GM23248 (cell line): ENCODE measurements at regions not wholly inside any gene's neighbourhood (a gene's known extent, or its start where the extent isn't known, plus 50 kb on each side); places are given as distances from the start of the nearest gene placed in this dataset.

Source experiments
- DNase-seq: peaks from one replicate; pipeline ENCODE4 v3.0.0-alpha.2; 2015
- H2AFZ ChIP-seq: fragments of 200-600 bp; sonication (generic); 2 replicates; pipeline ENCODE4 v1.6.1; 2016; ENCODE audit warnings: antibody characterized with exemption
- H3F3A ChIP-seq: fragments of 200-600 bp; sonication (generic); 2 replicates; pipeline ENCODE4 v1.6.1; 2016; ENCODE audit warnings: mild to moderate bottlenecking, antibody characterized with exemption, mixed run types; ENCODE audit not compliant: insufficient read depth
- H3K27ac ChIP-seq: fragments of 200-600 bp; sonication (generic); 2 replicates; pipeline ENCODE4 v1.5.1; 2016; ENCODE audit warnings: mild to moderate bottlenecking
- H3K27me3 ChIP-seq: fragments of 200-600 bp; sonication (generic); replicated peaks from 2 replicates; pipeline ENCODE4 v1.6.1; 2016; ENCODE audit warnings: mild to moderate bottlenecking; ENCODE audit not compliant: insufficient read depth
- H3K36me3 ChIP-seq: fragments of 200-600 bp; sonication (generic); 2 replicates; pipeline ENCODE4 v1.6.1; 2016; ENCODE audit warnings: low read depth, mild to moderate bottlenecking
- H3K4me1 ChIP-seq: fragments of 200-600 bp; sonication (generic); 2 replicates; pipeline ENCODE4 v1.6.1; 2016; ENCODE audit warnings: mild to moderate bottlenecking; ENCODE audit not compliant: insufficient read depth
- H3K4me2 ChIP-seq: fragments of 200-600 bp; sonication (generic); one replicate; pipeline ENCODE4 v1.6.1; 2016; ENCODE audit warnings: mild to moderate bottlenecking; ENCODE audit not compliant: unreplicated experiment
- H3K4me3 ChIP-seq: fragments of 200-600 bp; sonication (generic); 2 replicates; pipeline ENCODE4 v1.5.1; 2016; ENCODE audit warnings: mild to moderate bottlenecking
- H3K79me2 ChIP-seq: fragments of 200-600 bp; sonication (generic); 2 replicates; pipeline ENCODE4 v1.6.1; 2016; ENCODE audit warnings: mild to moderate bottlenecking; ENCODE audit not compliant: insufficient read depth
- H3K9ac ChIP-seq: fragments of 200-600 bp; sonication (generic); 2 replicates; pipeline ENCODE4 v1.6.1; 2016; ENCODE audit warnings: mild to moderate bottlenecking
- H3K9me2 ChIP-seq: fragments of 200-600 bp; sonication (generic); 2 replicates; pipeline ENCODE4 v1.6.1; 2016; ENCODE audit warnings: mixed run types, mild to moderate bottlenecking, moderate library complexity; ENCODE audit not compliant: insufficient read depth
- H3K9me3 ChIP-seq: fragments of 200-600 bp; sonication (generic); one replicate; pipeline ENCODE4 v1.6.1; 2017; ENCODE audit warnings: low read depth
- H4K20me1 ChIP-seq: fragments of 200-600 bp; sonication (generic); 2 replicates; pipeline ENCODE4 v1.6.0; 2016; ENCODE audit not compliant: insufficient read depth
- EZH2 ChIP-seq: fragments of 200-600 bp; sonication (generic); IDR thresholded peaks from 2 replicates; pipeline ENCODE4 v1.6.1; 2018; ENCODE audit warnings: antibody characterized with exemption, mild to moderate bottlenecking; ENCODE audit not compliant: insufficient read depth, poor library complexity, severe bottlenecking
- EZH2phosphoT487 ChIP-seq: fragments of 200-600 bp; sonication (generic); IDR thresholded peaks from 2 replicates; pipeline ENCODE4 v1.6.1; 2018; ENCODE audit warnings: antibody characterized with exemption, moderate library complexity, mild to moderate bottlenecking, low read depth; ENCODE audit not compliant: insufficient read depth
- WGBS, 2 experiments: methylation state at CpG; one replicate each; pipeline ENCODE4 v1.1.6; 2015 to 2017; ENCODE audit warnings: low lambda C conversion rate in 2 of 2, low coverage in 1 of 2; ENCODE audit errors: missing lambda C conversion rate in 2 of 2; 5-methylcytosine and 5-hydroxymethylcytosine counted together
- in situ Hi-C: fragments of 300-500 bp; cut with MboI; formaldehyde crosslinking; loops from 2 replicates; pipeline ENCODE4 v1.15.0; 2020

DNA sequence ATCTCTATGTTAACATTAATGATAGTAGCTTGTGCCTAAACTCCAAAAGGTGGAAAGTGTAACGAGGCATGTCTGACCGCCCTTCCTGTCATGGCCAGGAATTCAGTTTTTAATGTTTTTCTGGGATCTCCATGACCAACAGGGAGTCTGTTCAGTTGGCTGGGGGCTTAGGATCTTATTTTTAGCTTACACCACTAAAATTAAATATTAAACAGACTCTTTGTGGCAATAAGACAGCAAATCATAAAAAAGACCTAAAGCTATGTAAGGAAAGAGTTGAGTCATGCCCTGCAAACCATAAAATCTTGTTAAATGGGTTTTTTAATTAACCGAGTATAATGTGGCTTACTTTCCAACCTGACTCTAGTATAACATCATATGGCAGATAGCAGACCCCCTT is 247.8 kb downstream of the DIRAS2 start:
- Histone ChIP-seq H3K9me3 (no peaks in the 10 kb centered on the region), H3F3A (no peaks in the 10 kb centered on the region), H3K4me2 (no peak overlapping the region), H3K4me1 (no peaks in the 10 kb centered on the region), H3K36me3 (no peaks in the 10 kb centered on the region), H3K9ac (no peak overlapping the region), H3K79me2 (no peaks in the 10 kb centered on the region), H3K9me2 (no peaks in the 10 kb centered on the region), H3K27ac (no peak overlapping the region), H2AFZ (no peak overlapping the region), H3K27me3 (no peaks in the 10 kb centered on the region), H3K4me3 (no peak overlapping the region), H4K20me1 (no peaks in the 10 kb centered on the region)
- DNase-seq: no peak
- 47 to 53% methylated on average over 3 of the region's 3 CpGs for WGBS, 2 experiments
- in situ Hi-C loops: no loop called here
- no peak for TF ChIP-seq EZH2phosphoT487
- no peak for TF ChIP-seq EZH2

GRCh38 chr9:90400091-90400490 is 242.5 kb downstream of the DIRAS2 start:
- Histone ChIP-seq H3K4me3 (no peak overlapping the region), H3K4me2 (no peak overlapping the region), H3F3A (no peaks in the 10 kb centered on the region), H3K9ac (no peak overlapping the region), H3K4me1 (no peaks in the 10 kb centered on the region), H3K79me2 (no peaks in the 10 kb centered on the region), H2AFZ (no peak overlapping the region), H3K27ac (no peak overlapping the region), H3K27me3 (no peaks in the 10 kb centered on the region), H3K9me2 (no peaks in the 10 kb centered on the region), H3K9me3 (peaks cover 9% of the 10 kb centered on the region), H3K36me3 (no peaks in the 10 kb centered on the region), H4K20me1 (no peaks in the 10 kb centered on the region)
- in situ Hi-C loops: no loop called here
- 64 to 66% methylated on average over 6 of the region's 6 CpGs for WGBS, 2 experiments
- TF ChIP-seq EZH2: no peak
- TF ChIP-seq EZH2phosphoT487: no peak
- no peak for DNase-seq

DNA sequence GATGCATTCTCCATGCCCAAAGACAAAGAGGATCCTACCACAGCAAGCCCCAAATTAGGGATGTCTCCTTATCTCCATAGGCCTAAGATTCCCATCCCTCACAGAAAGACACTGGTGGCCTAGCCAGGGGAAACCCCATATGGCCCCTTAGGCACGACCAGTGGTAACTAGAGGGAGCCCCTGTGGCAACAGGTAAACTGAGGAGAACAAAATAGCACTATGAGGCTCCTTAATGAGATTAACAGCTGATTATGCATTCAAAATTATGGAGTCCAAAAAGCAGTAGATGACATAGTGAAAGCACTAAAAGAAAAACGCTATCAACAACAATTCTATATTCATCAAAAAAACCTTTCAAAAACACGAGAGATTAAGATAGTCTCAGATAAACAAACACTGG is 234.0 kb downstream of the DIRAS2 start:
- Histone ChIP-seq H2AFZ (no peak overlapping the region), H4K20me1 (no peaks in the 10 kb centered on the region), H3K36me3 (no peaks in the 10 kb centered on the region), H3K4me3 (no peak overlapping the region), H3K27me3 (no peaks in the 10 kb centered on the region), H3K9me3 (no peaks in the 10 kb centered on the region), H3K9ac (no peak overlapping the region), H3K4me1 (no peaks in the 10 kb centered on the region), H3K27ac (no peak overlapping the region), H3K9me2 (no peaks in the 10 kb centered on the region), H3F3A (no peaks in the 10 kb centered on the region), H3K4me2 (no peak overlapping the region), H3K79me2 (no peaks in the 10 kb centered on the region)
- in situ Hi-C loops: no loop called here
- DNase-seq: no peak
- 25 to 28% methylated on average over 3 of the region's 3 CpGs for WGBS, 2 experiments
- TF ChIP-seq EZH2: no peak
- TF ChIP-seq EZH2phosphoT487: no peak

GRCh38 chr9:90419221-90419851 is 223.3 kb downstream of the DIRAS2 start:
- in situ Hi-C loops: no loop called here
- WGBS, 2 experiments: 6 to 15% methylated on average over 4 of the region's 4 CpGs
- H3K36me3 ChIP-seq: no peaks in the 10 kb centered on the region

GRCh38 chr9:90420211-90420610 is 222.4 kb downstream of the DIRAS2 start:
- Histone ChIP-seq H3K9me3 (no peaks in the 10 kb centered on the region), H3K9me2 (no peaks in the 10 kb centered on the region), H3K79me2 (no peaks in the 10 kb centered on the region), H3K27ac (no peak overlapping the region), H3F3A (no peaks in the 10 kb centered on the region), H3K9ac (no peak overlapping the region), H4K20me1 (no peaks in the 10 kb centered on the region), H2AFZ (no peak overlapping the region), H3K4me3 (no peak overlapping the region), H3K27me3 (no peaks in the 10 kb centered on the region), H3K36me3 (no peaks in the 10 kb centered on the region), H3K4me2 (no peak overlapping the region), H3K4me1 (no peaks in the 10 kb centered on the region)
- DNase-seq: no peak
- in situ Hi-C loops: no loop called here
- TF ChIP-seq EZH2 (no peak), EZH2phosphoT487 (no peak)
- 2 to 12% methylated on average over 3 of the region's 3 CpGs for WGBS, 2 experiments

More at GRCh38 chr9:90419221-90419851, 223.3 kb downstream of the DIRAS2 start:
- Histone ChIP-seq H3K79me2 (no peaks in the 10 kb centered on the region), H3K27me3 (no peaks in the 10 kb centered on the region), H3K9me3 (no peaks in the 10 kb centered on the region), H3K4me2 (no peak overlapping the region), H3F3A (no peaks in the 10 kb centered on the region), H3K9ac (no peak overlapping the region), H3K4me1 (no peaks in the 10 kb centered on the region), H3K27ac (no peak overlapping the region), H3K4me3 (no peak overlapping the region), H2AFZ (no peak overlapping the region), H4K20me1 (no peaks in the 10 kb centered on the region), H3K9me2 (no peaks in the 10 kb centered on the region)
- TF ChIP-seq EZH2phosphoT487 (no peak), EZH2 (no peak)
- no peak for DNase-seq
